Ovary (tissue), 3 donors: ENCODE measurements at regions not wholly inside any gene's neighbourhood (a gene's known extent, or its start where the extent isn't known, plus 50 kb on each side); places are given as distances from the start of the nearest gene placed in this dataset.

Source experiments
- POLR2A ChIP-seq: fragments of 450-650 bp; IDR thresholded peaks from one replicate; pipeline ENCODE4 v1.6.1; 2017; ENCODE audit warnings: antibody characterized with exemption, mild to moderate bottlenecking, moderate library complexity
- TF ChIP-seq, protein P1 (sequence below), 3 donors: fragments of 450-650 bp in 2 of 3; fragments of 200-600 bp in 1 of 3; IDR thresholded peaks; one replicate each; pipeline versions ENCODE4 v1.5.1 to v1.8.0; 2016 to 2022; ENCODE audit warnings: antibody characterized with exemption in 3 of 3, mild to moderate bottlenecking in 1 of 3
- donor health status: DM: no; HTN: no; CAD: no.

DNA sequence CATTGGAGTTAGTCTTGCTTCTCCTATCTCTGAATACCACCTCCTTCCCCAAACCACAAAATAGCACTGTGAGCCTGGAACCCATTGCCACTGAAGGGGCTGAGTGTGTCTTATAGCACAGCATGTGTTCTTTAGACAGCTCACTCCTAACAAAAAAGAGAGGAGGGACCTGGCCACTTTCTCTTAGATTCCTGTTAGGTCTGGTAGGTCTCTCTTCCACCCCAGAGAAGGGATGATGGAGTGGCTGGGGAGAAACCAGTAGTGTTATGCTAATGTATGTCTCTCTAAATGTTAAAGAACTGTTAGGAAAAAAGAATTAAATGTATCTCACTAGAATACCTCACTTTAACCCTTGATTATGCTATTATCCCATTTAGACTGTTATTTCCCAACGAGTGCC is 340.3 kb downstream of the EPHA7 start:
- TF ChIP-seq, protein P1, sequence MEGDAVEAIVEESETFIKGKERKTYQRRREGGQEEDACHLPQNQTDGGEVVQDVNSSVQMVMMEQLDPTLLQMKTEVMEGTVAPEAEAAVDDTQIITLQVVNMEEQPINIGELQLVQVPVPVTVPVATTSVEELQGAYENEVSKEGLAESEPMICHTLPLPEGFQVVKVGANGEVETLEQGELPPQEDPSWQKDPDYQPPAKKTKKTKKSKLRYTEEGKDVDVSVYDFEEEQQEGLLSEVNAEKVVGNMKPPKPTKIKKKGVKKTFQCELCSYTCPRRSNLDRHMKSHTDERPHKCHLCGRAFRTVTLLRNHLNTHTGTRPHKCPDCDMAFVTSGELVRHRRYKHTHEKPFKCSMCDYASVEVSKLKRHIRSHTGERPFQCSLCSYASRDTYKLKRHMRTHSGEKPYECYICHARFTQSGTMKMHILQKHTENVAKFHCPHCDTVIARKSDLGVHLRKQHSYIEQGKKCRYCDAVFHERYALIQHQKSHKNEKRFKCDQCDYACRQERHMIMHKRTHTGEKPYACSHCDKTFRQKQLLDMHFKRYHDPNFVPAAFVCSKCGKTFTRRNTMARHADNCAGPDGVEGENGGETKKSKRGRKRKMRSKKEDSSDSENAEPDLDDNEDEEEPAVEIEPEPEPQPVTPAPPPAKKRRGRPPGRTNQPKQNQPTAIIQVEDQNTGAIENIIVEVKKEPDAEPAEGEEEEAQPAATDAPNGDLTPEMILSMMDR (IDR thresholded peaks at IDR 0.05), result no peak
- no peak for TF ChIP-seq POLR2A
